Esophagus squamous epithelium (tissue), 5 donors: ENCODE measurements at regions not wholly inside any gene's neighbourhood (a gene's known extent, or its start where the extent isn't known, plus 50 kb on each side); places are given as distances from the start of the nearest gene placed in this dataset.

Experiments
- DNase-seq: peaks from one replicate; lab custom pipeline; 2025; lab: John Stamatoyannopoulos, UW
- H3K27ac ChIP-seq, 4 donors: fragments of 200-600 bp; sonication (generic); one replicate each; pipeline ENCODE4 v1.5.1; 2016 to 2019; ENCODE audit warnings: mild to moderate bottlenecking in 1 of 4
- H3K27me3 ChIP-seq, 4 donors: fragments of 200-600 bp; sonication (generic); 1 replicate in 3 of 4; 2 replicates in 1 of 4; pipeline versions ENCODE4 v1.5.1 to v1.6.0; 2017 to 2021; ENCODE audit warnings: antibody characterized with exemption in 1 of 4
- H3K36me3 ChIP-seq, 3 donors: fragments of 200-600 bp; sonication (generic); one replicate each; pipeline ENCODE4 v1.5.1; 2016 to 2019
- H3K4me1 ChIP-seq, 3 donors: fragments of 200-600 bp; sonication (generic); one replicate each; pipeline ENCODE4 v1.5.1; 2017 to 2019
- H3K4me3 ChIP-seq, 4 donors: fragments of 200-600 bp; sonication (generic); 1 replicate in 3 of 4; 2 replicates in 1 of 4; pipeline ENCODE4 v1.5.1; 2016 to 2019; ENCODE audit warnings: mild to moderate bottlenecking in 2 of 4, moderate library complexity in 1 of 4
- H3K9me3 ChIP-seq, 3 donors: fragments of 200-600 bp; sonication (generic); one replicate each; pipeline ENCODE4 v1.5.1; 2016 to 2019
- CTCF ChIP-seq, 6 experiments: fragments of 450-650 bp in 4 of 6; fragments of 200-600 bp in 2 of 6; sonication (generic) in 2 of 6; IDR thresholded peaks; one replicate each; pipeline ENCODE4 v1.5.1; 2016 to 2019; ENCODE audit warnings: antibody characterized with exemption in 6 of 6, mild to moderate bottlenecking in 4 of 6, moderate library complexity in 4 of 6
- POLR2A ChIP-seq, 4 donors: fragments of 450-650 bp; IDR thresholded peaks; one replicate each; pipeline ENCODE4 v1.6.1; 2017; ENCODE audit warnings: antibody characterized with exemption in 4 of 4, mild to moderate bottlenecking in 4 of 4, moderate library complexity in 3 of 4
- WGBS, 2 donors: methylation state at CpG; one replicate each; pipeline ENCODE4 v1.1.5; 2018; 5-methylcytosine and 5-hydroxymethylcytosine counted together
- intact Hi-C: fragments of 100-400 bp; cut with DNase I; formaldehyde crosslinking; loops from one replicate; pipeline ENCODE4 v1.15.0; 2022
- donor health status: DM: yes; HTN: yes; CAD: no.

DNA sequence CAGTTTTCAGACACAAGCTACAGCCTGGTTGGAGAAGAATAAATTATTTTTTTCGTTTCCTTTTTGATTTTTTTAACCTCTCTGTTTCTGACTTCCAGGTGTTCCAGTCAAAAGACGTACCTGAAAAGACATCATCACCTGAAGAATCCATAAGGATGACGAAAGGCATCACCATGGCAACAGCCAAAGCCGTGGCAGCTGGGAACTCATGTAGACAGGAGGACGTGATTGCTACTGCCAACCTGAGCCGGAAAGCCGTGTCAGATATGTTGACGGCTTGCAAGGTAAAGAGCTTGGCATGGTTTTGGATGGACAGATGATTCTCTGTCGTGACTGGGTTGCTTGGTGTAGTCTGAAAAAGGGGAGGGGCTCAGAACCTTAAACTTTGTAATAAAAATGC is 237.0 kb upstream of the TPM1 start:
- intact Hi-C loops, result no loop called here
- no peaks in the 10 kb centered on the region for H3K27me3 ChIP-seq

DNA sequence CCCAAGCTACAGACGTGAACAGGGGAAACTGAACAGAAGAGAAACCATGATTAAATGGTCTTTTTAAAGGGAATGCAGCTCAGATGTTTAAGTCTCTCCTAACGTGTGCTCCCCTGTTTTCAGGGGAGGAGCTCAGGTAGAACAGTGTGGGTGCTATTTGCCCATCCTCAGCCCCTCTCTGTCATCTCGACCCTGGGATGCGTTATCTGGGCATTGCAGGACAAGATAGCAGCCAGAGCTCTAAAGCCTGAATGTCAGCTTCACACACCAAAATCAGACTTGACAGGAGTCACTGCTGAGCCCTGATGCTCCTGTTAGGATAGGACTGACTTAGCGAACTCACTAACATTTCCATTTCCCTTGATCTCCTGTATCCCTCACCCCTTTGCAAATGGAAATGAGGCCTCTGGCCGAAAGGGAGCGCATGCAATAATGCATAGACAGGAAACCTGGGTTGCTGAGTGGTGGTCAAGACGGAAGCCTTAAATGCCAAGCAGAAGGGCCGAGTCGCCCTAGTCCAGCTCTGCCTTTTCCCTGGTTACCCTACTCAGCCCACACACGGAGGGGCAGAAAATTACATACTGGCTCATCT is 234.9 kb upstream of the TPM1 start:
- no peak overlapping the region for H3K27ac ChIP-seq
- H3K4me3 ChIP-seq, result no peak overlapping the region
- H3K9me3 ChIP-seq, result no peaks in the 10 kb centered on the region
- intact Hi-C loops, result no loop called here
- WGBS, 2 donors, result 84 to 88% methylated on average over 8 to 10 of the region's 11 CpGs
- H3K4me1 ChIP-seq, result no peaks in the 10 kb centered on the region
- DNase-seq, result no peak
- no peaks in the 10 kb centered on the region for H3K27me3 ChIP-seq
- TF ChIP-seq POLR2A (IDR thresholded peaks at IDR 0.05) (no peak), CTCF (IDR thresholded peaks at IDR 0.05) (no peak)
- H3K36me3 ChIP-seq, result peaks cover 0 to 29% (median 0%) of the 10 kb centered on the region in 3 donors

More for the DNA sequence above, 237.0 kb upstream of the TPM1 start:
- no peaks in the 10 kb centered on the region for H3K9me3 ChIP-seq
- no peak for DNase-seq
- H3K27ac ChIP-seq, result no peak overlapping the region
- no peak for TF ChIP-seq POLR2A (IDR thresholded peaks at IDR 0.05)
- no peak for TF ChIP-seq CTCF (IDR thresholded peaks at IDR 0.05)
- H3K36me3 ChIP-seq, result peaks cover 0 to 32% (median 0%) of the 10 kb centered on the region in 3 donors
- no peaks in the 10 kb centered on the region for H3K4me1 ChIP-seq
- 87 to 93% methylated on average over 9 of the region's 9 CpGs for WGBS, 2 donors
- H3K4me3 ChIP-seq, result no peak overlapping the region

DNA sequence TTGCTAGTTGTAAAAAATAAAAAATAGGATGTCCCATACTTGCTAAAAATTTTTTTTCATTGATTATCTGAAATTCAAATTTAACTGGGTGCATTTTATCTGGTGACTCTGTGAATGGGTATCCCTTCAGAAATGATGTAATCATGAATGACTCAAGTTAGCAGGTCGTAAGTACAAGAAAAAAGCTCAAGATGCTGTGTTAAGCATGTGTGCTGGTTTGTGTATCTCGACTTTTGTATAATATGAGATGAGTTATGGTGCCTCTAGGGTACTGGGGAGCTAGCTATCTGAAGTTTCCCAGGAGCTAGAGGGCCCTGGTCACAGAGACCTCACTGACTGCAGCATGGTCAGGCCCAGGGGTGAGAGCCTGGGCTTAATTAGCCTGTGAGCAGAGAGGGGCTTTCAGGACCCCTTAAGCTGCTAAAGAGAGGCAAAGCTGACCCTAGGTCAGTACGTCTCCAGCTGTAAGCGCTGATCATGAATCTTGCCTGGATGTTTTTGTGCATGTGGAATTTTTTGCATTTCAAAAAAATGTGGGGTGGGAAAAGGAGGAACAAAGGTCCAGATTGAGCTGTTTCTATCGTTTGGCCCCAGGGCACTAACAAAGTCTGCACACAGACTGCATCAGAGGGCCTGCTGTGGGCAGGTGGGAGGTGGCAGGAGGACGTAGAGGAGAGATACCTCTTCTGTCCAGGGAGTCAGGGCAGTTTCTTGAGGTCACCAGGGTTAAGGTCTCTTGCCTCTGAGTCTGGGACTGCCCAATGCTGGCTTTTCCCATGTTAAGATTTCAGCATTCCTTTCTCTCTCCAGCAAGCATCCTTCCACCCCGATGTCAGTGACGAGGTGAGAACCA is 233.2 kb upstream of the TPM1 start:
- Histone ChIP-seq H3K4me1 (no peaks in the 10 kb centered on the region), H3K27me3 (no peaks in the 10 kb centered on the region), H3K27ac (no peak overlapping the region), H3K36me3 (peaks cover 0 to 29% (median 0%) of the 10 kb centered on the region in 3 donors), H3K9me3 (no peaks in the 10 kb centered on the region), H3K4me3 (no peak overlapping the region)
- DNase-seq, result no peak
- TF ChIP-seq CTCF (IDR thresholded peaks at IDR 0.05), result no peak
- no peak for TF ChIP-seq POLR2A (IDR thresholded peaks at IDR 0.05)
- 64 to 81% methylated on average over 7 to 8 of the region's 8 CpGs for WGBS, 2 donors
- intact Hi-C loops, result no loop called here

DNA sequence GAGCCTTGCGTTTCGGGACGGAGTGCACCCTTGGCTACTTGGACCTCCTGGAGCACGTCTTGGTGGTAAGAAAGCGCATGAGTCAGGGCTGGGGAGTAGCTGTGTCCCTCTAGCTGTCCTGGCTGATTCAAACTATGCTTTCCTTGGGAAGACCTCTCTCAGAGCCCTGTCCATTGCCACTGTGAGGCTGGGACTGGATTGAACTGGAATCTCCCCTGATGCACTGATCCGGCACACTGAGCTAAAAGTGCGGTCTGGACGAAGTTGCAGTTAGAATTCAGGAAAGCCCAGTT is 232.6 kb upstream of the TPM1 start:
- intact Hi-C loops, result no loop called here
- H3K4me3 ChIP-seq, result no peak overlapping the region
- no peak overlapping the region for H3K27ac ChIP-seq
- DNase-seq, result no peak
- H3K36me3 ChIP-seq, result peaks cover 0 to 29% (median 0%) of the 10 kb centered on the region in 3 donors
- no peaks in the 10 kb centered on the region for H3K9me3 ChIP-seq
- TF ChIP-seq POLR2A (IDR thresholded peaks at IDR 0.05) (no peak), CTCF (IDR thresholded peaks at IDR 0.05) (no peak)
- no peaks in the 10 kb centered on the region for H3K4me1 ChIP-seq
- 92 to 100% methylated on average over 6 of the region's 8 CpGs for WGBS, 2 donors
- H3K27me3 ChIP-seq, result no peaks in the 10 kb centered on the region

GRCh38 chr15:62812515-62812835 is 230.1 kb upstream of the TPM1 start:
- no peak for DNase-seq
- no peaks in the 10 kb centered on the region for H3K27me3 ChIP-seq
- no peaks in the 10 kb centered on the region for H3K9me3 ChIP-seq
- intact Hi-C loops, result no loop called here
- no peak overlapping the region for H3K4me3 ChIP-seq
- H3K4me1 ChIP-seq, result no peaks in the 10 kb centered on the region
- no peak overlapping the region for H3K27ac ChIP-seq
- no peak for TF ChIP-seq CTCF (IDR thresholded peaks at IDR 0.05)
- no peak for TF ChIP-seq POLR2A (IDR thresholded peaks at IDR 0.05)
- peaks cover 0 to 11% (median 0%) of the 10 kb centered on the region in 3 donors for H3K36me3 ChIP-seq
- 83 to 91% methylated on average over 2 to 4 of the region's 7 CpGs for WGBS, 2 donors
